Tibial nerve (tissue), 4 donors: ENCODE measurements at regions not wholly inside any gene's neighbourhood (a gene's known extent, or its start where the extent isn't known, plus 50 kb on each side); places are given as distances from the start of the nearest gene placed in this dataset.
"Not testable (repeated sequence)": the region's sequence is repeated elsewhere in the genome, so short reads cannot be mapped to it uniquely, and the experiment has no call there.

Experiments used
- DNase-seq, 2 donors: peaks; one replicate each; pipeline ENCODE4 v3.0.0-alpha.2; 2019; ENCODE audit warnings: low spot score in 2 of 2
- H3K27ac ChIP-seq, 4 donors: fragments of 200-600 bp; sonication (generic) in 3 of 4; one replicate each; pipeline ENCODE4 v1.5.1; 2017 to 2019; ENCODE audit warnings: mild to moderate bottlenecking in 1 of 4
- H3K27me3 ChIP-seq, 2 donors: fragments of 200-600 bp; sonication (generic) in 1 of 2; one replicate each; pipeline versions ENCODE4 v1.5.1 to v1.6.0; 2017 to 2019
- H3K36me3 ChIP-seq, 3 donors: fragments of 200-600 bp; sonication (generic); one replicate each; pipeline ENCODE4 v1.5.1; 2018 to 2019
- H3K4me1 ChIP-seq, 4 donors: fragments of 200-600 bp; sonication (generic) in 3 of 4; one replicate each; pipeline ENCODE4 v1.5.1; 2017 to 2019
- H3K4me3 ChIP-seq, 4 donors: fragments of 200-600 bp; sonication (generic) in 3 of 4; one replicate each; pipeline ENCODE4 v1.5.1; 2017 to 2019; ENCODE audit warnings: mild to moderate bottlenecking in 1 of 4, moderate library complexity in 1 of 4
- H3K9me3 ChIP-seq, 4 donors: fragments of 200-600 bp; sonication (generic) in 3 of 4; one replicate each; pipeline ENCODE4 v1.5.1; 2017 to 2019
- CTCF ChIP-seq, 5 experiments: fragments of 200-600 bp in 3 of 5; fragments of 450-650 bp in 2 of 5; sonication (generic) in 3 of 5; IDR thresholded peaks; one replicate each; pipeline ENCODE4 v1.5.1; 2016 to 2019; ENCODE audit warnings: antibody characterized with exemption in 5 of 5, mild to moderate bottlenecking in 3 of 5, moderate library complexity in 2 of 5
- EP300 ChIP-seq, 2 donors: sonication (generic); formaldehyde crosslinking; IDR thresholded peaks; one replicate each; pipeline ENCODE4 v1.6.1; 2017; ENCODE audit warnings: antibody characterized with exemption in 2 of 2, mild to moderate bottlenecking in 1 of 2
- POLR2A ChIP-seq, 2 donors: fragments of 450-650 bp; IDR thresholded peaks; one replicate each; pipeline ENCODE4 v1.6.1; 2017; ENCODE audit warnings: antibody characterized with exemption in 2 of 2, mild to moderate bottlenecking in 2 of 2, moderate library complexity in 2 of 2
- WGBS, 2 donors: methylation state at CpG; one replicate each; pipeline ENCODE4 v1.1.5; 2018; 5-methylcytosine and 5-hydroxymethylcytosine counted together

GRCh38 chr4:126916626-126917140 is 716.1 kb upstream of the INTU start:
- H3K4me1 ChIP-seq, result peaks cover 0 to 10% (median 0%) of the 10 kb centered on the region in 4 donors
- H3K9me3 ChIP-seq, result no peaks in the 10 kb centered on the region
- H3K36me3 ChIP-seq, result no peaks in the 10 kb centered on the region
- H3K27me3 ChIP-seq, result no peaks in the 10 kb centered on the region
- WGBS, 2 donors, result 28 to 40% methylated on average over 10 of the region's 10 CpGs
- H3K4me3 ChIP-seq, result no peak overlapping the region
- TF ChIP-seq EP300 (IDR thresholded peaks at IDR 0.05) (peak in 1 of 2 donors; percentile 34), POLR2A (IDR thresholded peaks at IDR 0.05) (no peak)
- H3K27ac ChIP-seq, result no peak overlapping the region
- DNase-seq, result peak in 1 of 2 donors; percentile 5

GRCh38 chr4:126922328-126922938 is 710.3 kb upstream of the INTU start:
- DNase-seq, H3K27me3 ChIP-seq, H3K4me1 ChIP-seq, H3K27ac ChIP-seq, H3K4me3 ChIP-seq, H3K36me3 ChIP-seq: not testable (repeated sequence)
- peaks cover 0 to 17% (median 3%) of the 10 kb centered on the region in 4 donors for H3K9me3 ChIP-seq
- 95% methylated on average over 3 of the region's 3 CpGs for WGBS, 2 donors

- Histone ChIP-seq H3K9me3 (peaks cover 0 to 17% (median 3%) of the 10 kb centered on the region in 4 donors), H3K27ac (no peak overlapping the region), H3K36me3 (no peaks in the 10 kb centered on the region), H3K27me3 (no peaks in the 10 kb centered on the region), H3K4me1 (no peaks in the 10 kb centered on the region), H3K4me3 (no peak overlapping the region)
- TF ChIP-seq EP300 (IDR thresholded peaks at IDR 0.05), result no peak
- TF ChIP-seq CTCF (IDR thresholded peaks at IDR 0.05), result no peak
- TF ChIP-seq POLR2A (IDR thresholded peaks at IDR 0.05), result no peak
- DNase-seq, result no peak
Measured at GRCh38 chr4:126924237-126924636, 708.5 kb upstream of the INTU start.

GRCh38 chr4:126930059-126930458 is 702.7 kb upstream of the INTU start:
- H3K4me1 ChIP-seq, H3K27me3 ChIP-seq, H3K27ac ChIP-seq, H3K4me3 ChIP-seq, DNase-seq, H3K36me3 ChIP-seq: not testable (repeated sequence)
- WGBS, 2 donors, result 83 to 93% methylated on average over 1 to 3 of the region's 4 CpGs
- H3K9me3 ChIP-seq, result peaks cover 0 to 11% (median 3%) of the 10 kb centered on the region in 4 donors

GRCh38 chr4:126935801-126936200 is 697.0 kb upstream of the INTU start:
- no peaks in the 10 kb centered on the region for H3K4me1 ChIP-seq
- no peak for DNase-seq
- no peaks in the 10 kb centered on the region for H3K27me3 ChIP-seq
- TF ChIP-seq POLR2A (IDR thresholded peaks at IDR 0.05), result no peak
- TF ChIP-seq CTCF (IDR thresholded peaks at IDR 0.05), result no peak
- no peak for TF ChIP-seq EP300 (IDR thresholded peaks at IDR 0.05)
- 90 to 93% methylated on average over 4 of the region's 4 CpGs for WGBS, 2 donors
- H3K36me3 ChIP-seq, result no peaks in the 10 kb centered on the region
- no peak overlapping the region for H3K27ac ChIP-seq
- no peaks in the 10 kb centered on the region for H3K9me3 ChIP-seq
- no peak overlapping the region for H3K4me3 ChIP-seq

GRCh38 chr4:126937342-126937741 is 695.4 kb upstream of the INTU start:
- H3K9me3 ChIP-seq, result no peaks in the 10 kb centered on the region
- H3K27me3 ChIP-seq, result no peaks in the 10 kb centered on the region
- H3K36me3 ChIP-seq, result no peaks in the 10 kb centered on the region
- no peak overlapping the region for H3K4me3 ChIP-seq
- DNase-seq, result no peak
- H3K27ac ChIP-seq, result no peak overlapping the region
- TF ChIP-seq POLR2A (IDR thresholded peaks at IDR 0.05), result no peak
- no peak for TF ChIP-seq CTCF (IDR thresholded peaks at IDR 0.05)
- TF ChIP-seq EP300 (IDR thresholded peaks at IDR 0.05), result no peak
- H3K4me1 ChIP-seq, result no peaks in the 10 kb centered on the region
